K562 (cell line): ENCODE measurements at regions not wholly inside any gene's neighbourhood (a gene's known extent, or its start where the extent isn't known, plus 50 kb on each side); places are given as distances from the start of the nearest gene placed in this dataset.

Source experiments
- ATAC-seq: fragments of 200-7000 bp; cut with Tn5 transposase; 3 replicates; pipeline ENCODE4 v1.9.1; 2020; ENCODE audit warnings: moderate library complexity
- BruUV-seq: library from RNA; stranded (reverse); fragments of 400-500 nt; replicated peaks from 2 replicates; lab custom pipeline; 2021; lab: Mats Ljungman, UMichigan
- CTCF ChIA-PET: fragments of 300-600 bp; formaldehyde crosslinking; extraction: SDS; loops from one replicate; lab custom pipeline; 2021; ENCODE audit warnings: low intra/inter-chr PET ratio; lab: Yijun Ruan, JAX
- POLR2A ChIA-PET: fragments of 300-600, 350-650 bp; sonication (Branson Sonifier 250); formaldehyde crosslinking; extraction: SDS; loops from one replicate; lab custom pipeline; 2021; ENCODE audit warnings: antibody characterized with exemption, inconsistent platforms; lab: Yijun Ruan, JAX
- DNase-seq, 4 experiments: peaks; one replicate each; pipeline versions ENCODE4 v3.0.0 to v3.0.0-alpha.2; 2011 to 2018; ENCODE audit warnings: low spot score in 3 of 4, mixed read lengths in 3 of 4; ENCODE audit errors: extremely low read depth in 1 of 4
- FAIRE-seq: peaks from 2 replicates; lab custom pipeline; 2011; peaks lifted over from hg19 to GRCh38; lab: Jason Lieb, UNC
- H2AFZ ChIP-seq: 2 replicates; pipeline ENCODE4 v1.6.0; 2011; ENCODE audit warnings: low read depth, low read length, control low read depth, inconsistent platforms
- H3K27ac ChIP-seq: fragments of 200-600 bp; 3 replicates; pipeline ENCODE4 v1.8.0; 2011; ENCODE audit warnings: low read depth, mild to moderate bottlenecking, control low read depth, inconsistent platforms, low read length, moderate library complexity, mixed read lengths; ENCODE audit errors: extremely low read depth
- H3K27me3 ChIP-seq, 2 experiments: fragments of 300-600 bp in 1 of 2; 2 replicates in 1 of 2; 3 replicates in 1 of 2; pipeline versions ENCODE4 v1.6.0 to v1.8.0; 2011; ENCODE audit warnings: inconsistent platforms in 2 of 2, low read length in 2 of 2, mild to moderate bottlenecking in 1 of 2, mixed read lengths in 1 of 2, moderate library complexity in 1 of 2; ENCODE audit not compliant: control insufficient read depth in 2 of 2, insufficient read depth in 2 of 2
- H3K36me3 ChIP-seq: fragments of 300-600 bp; 3 replicates; pipeline ENCODE4 v1.8.0; 2011; ENCODE audit warnings: mild to moderate bottlenecking, low read length, inconsistent platforms; ENCODE audit not compliant: control insufficient read depth, insufficient read depth
- H3K4me1 ChIP-seq, 2 experiments: fragments of 200-600 bp in 1 of 2; replicated peaks in 1 of 2; 2 replicates in 1 of 2; 3 replicates in 1 of 2; pipeline versions ENCODE4 v1.5.1 to v1.8.0; 2011; ENCODE audit warnings: inconsistent platforms in 2 of 2, low read length in 2 of 2, mild to moderate bottlenecking in 1 of 2, mixed read lengths in 1 of 2, moderate library complexity in 1 of 2; ENCODE audit not compliant: control insufficient read depth in 2 of 2, insufficient read depth in 2 of 2
- H3K4me2 ChIP-seq: 2 replicates; pipeline ENCODE4 v1.6.1; 2011; ENCODE audit warnings: low read length, control low read depth, inconsistent platforms, mixed read lengths; ENCODE audit not compliant: insufficient read depth
- H3K4me3 ChIP-seq: fragments of 200-600 bp; sonication (generic), shearing (Covaris generic); 2 replicates; pipeline ENCODE4 v1.5.1; 2016; ENCODE audit warnings: control low read depth, inconsistent platforms
- H3K79me2 ChIP-seq: fragments of 200-600 bp; 3 replicates; pipeline ENCODE4 v1.8.0; 2011; ENCODE audit warnings: low read length, inconsistent platforms; ENCODE audit not compliant: control insufficient read depth, insufficient read depth
- H3K9ac ChIP-seq, 2 experiments: 2 replicates each; pipeline versions ENCODE4 v1.6.0 to v1.6.1; 2011; ENCODE audit warnings: low read depth in 2 of 2, low read length in 2 of 2, control low read depth in 1 of 2, inconsistent platforms in 1 of 2, mild to moderate bottlenecking in 1 of 2, mixed read lengths in 1 of 2; ENCODE audit not compliant: insufficient read depth in 1 of 2
- H3K9me1 ChIP-seq: one replicate; pipeline ENCODE4 v1.6.0; 2011; ENCODE audit warnings: inconsistent platforms, mild to moderate bottlenecking, low read length, moderate library complexity; ENCODE audit not compliant: control insufficient read depth, insufficient read depth
- H3K9me3 ChIP-seq: replicated peaks from 2 replicates; pipeline ENCODE4 v1.5.1; 2011; ENCODE audit warnings: low read depth, low read length, inconsistent platforms; ENCODE audit not compliant: control insufficient read depth, insufficient read depth
- H4K20me1 ChIP-seq: replicated peaks from 2 replicates; pipeline ENCODE4 v1.6.1; 2011; ENCODE audit warnings: low read length, inconsistent platforms, mixed read lengths; ENCODE audit not compliant: control insufficient read depth, insufficient read depth
- MEIS2 ChIP-seq: fragments of 450-650 bp; IDR thresholded peaks from 2 replicates; pipeline ENCODE4 v1.6.1; 2014; ENCODE audit warnings: mild to moderate bottlenecking; ENCODE audit not compliant: partially characterized antibody
- NCOA4 ChIP-seq: fragments of 450-650 bp; IDR thresholded peaks from 2 replicates; pipeline ENCODE4 v1.6.1; 2018; ENCODE audit warnings: mild to moderate bottlenecking; ENCODE audit not compliant: partially characterized antibody
- NR1H2 ChIP-seq: sonication (generic); formaldehyde crosslinking; IDR thresholded peaks from 2 replicates; pipeline ENCODE4 v1.4.0; 2020; ENCODE audit warnings: mild to moderate bottlenecking, missing genetic modification reagents
- PHF20 ChIP-seq: fragments of 450-650 bp; IDR thresholded peaks from 2 replicates; pipeline ENCODE4 v1.6.1; 2018; ENCODE audit not compliant: partially characterized antibody
- ZNF217 ChIP-seq: sonication (generic); formaldehyde crosslinking; IDR thresholded peaks from 2 replicates; pipeline ENCODE4 v1.8.0; 2022; ENCODE audit warnings: mild to moderate bottlenecking, missing genetic modification reagents
- ZNF316 ChIP-seq: fragments of 450-650 bp; IDR thresholded peaks from 2 replicates; pipeline ENCODE4 v1.6.1; 2016
- ZNF644 ChIP-seq: fragments of 200-800 bp; sonication (Bioruptor generic); IDR thresholded peaks from 2 replicates; pipeline ENCODE4 v1.6.1; 2016; ENCODE audit warnings: low read depth, missing genetic modification characterization, missing compliant biosample characterization
- ZNF764 ChIP-seq: fragments of 250-450 bp; sonication (Bioruptor Pico); IDR thresholded peaks from 2 replicates; pipeline ENCODE4 v1.4.0; 2020; ENCODE audit warnings: low read depth, mild to moderate bottlenecking, moderate library complexity
- WGBS: fragments of 100-300 bp; shearing (Covaris generic); methylation state at CpG from one replicate; pipeline ENCODE4 v1.1.6; 2016; ENCODE audit warnings: low coverage, mixed read lengths; ENCODE audit not compliant: insufficient coverage; ENCODE audit errors: missing lambda C conversion rate; 5-methylcytosine and 5-hydroxymethylcytosine counted together
- in situ Hi-C: fragments of 300-500 bp; cut with MboI; formaldehyde crosslinking; loops from 4 replicates; pipeline ENCODE4 v1.15.0; 2018; ENCODE audit warnings: inconsistent platforms, mixed read lengths
- intact Hi-C: fragments of 100-400 bp; cut with micrococcal nuclease; formaldehyde crosslinking; loops from 2 replicates; pipeline ENCODE4 v1.14.2; 2022
- TF ChIP-seq, protein P1 (sequence below): sonication (generic); formaldehyde crosslinking; IDR thresholded peaks from 2 replicates; pipeline ENCODE4 v1.8.1; 2023; ENCODE audit warnings: mild to moderate bottlenecking, missing genetic modification reagents, moderate library complexity
- TF ChIP-seq, protein P2 (sequence below): fragments of 150-350 bp; IDR thresholded peaks from 2 replicates; pipeline ENCODE4 v1.6.1; 2014; ENCODE audit warnings: low read depth, mild to moderate bottlenecking, low read length, borderline replicate concordance
- TF ChIP-seq, protein P3 (sequence below): fragments of 250-450 bp; sonication (Bioruptor Pico); IDR thresholded peaks from 2 replicates; pipeline ENCODE4 v1.4.0; 2020; ENCODE audit warnings: mild to moderate bottlenecking, moderate library complexity, borderline replicate concordance

DNA sequence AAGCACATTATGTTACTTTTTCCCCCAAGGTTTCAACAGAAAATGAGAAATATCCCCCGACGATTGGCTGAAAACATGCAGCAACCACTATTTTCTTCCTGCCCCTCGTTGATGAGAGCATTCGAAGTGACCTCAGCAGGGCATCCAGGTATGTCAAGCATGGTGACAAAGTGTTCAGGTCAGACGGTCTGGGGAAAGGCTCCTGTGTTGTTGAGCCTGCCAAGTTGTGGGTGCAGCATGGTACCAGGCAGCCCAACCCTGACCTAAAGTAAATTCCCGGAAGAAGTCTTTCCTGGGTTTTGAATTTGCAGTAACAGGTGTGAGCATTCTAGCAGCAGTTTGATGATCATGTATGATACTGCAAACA is 51.7 kb upstream of the SEC14L1 start:
- no peaks in the 10 kb centered on the region; a peak in 1 of 5 replicates for H3K27me3 ChIP-seq
- no TSS peak for BruUV-seq
- peak in 2 of 4 experiments; percentile 33 to 56 for DNase-seq
- H3K4me2 ChIP-seq, result peak overlapping the region; percentile 100
- H3K9me1 ChIP-seq, result no peaks in the 10 kb centered on the region
- H3K4me3 ChIP-seq, result peak overlapping the region; percentile 83
- H3K27ac ChIP-seq, result peak overlapping the region; percentile 99
- ATAC-seq, result peak; percentile 46
- peaks cover 14 to 18% of the 10 kb centered on the region in 2 experiments; a peak in 4 of 5 replicates for H3K4me1 ChIP-seq
- CTCF ChIA-PET, result interaction anchor here (0.5 to 4.9 kb wide), 2 partner anchors 74 to 158 kb away, joined by 3 to 43 read pairs; no protein-coding TSS in a partner anchor
- H4K20me1 ChIP-seq, result no peaks in the 10 kb centered on the region
- FAIRE-seq, result no peak
- H3K79me2 ChIP-seq, result peaks cover 44% of the 10 kb centered on the region
- POLR2A ChIA-PET, result interaction anchor here (0.8 to 1.8 kb wide), 10 partner anchors 9 to 154 kb away, joined by 3 to 10 read pairs (median 5); no protein-coding TSS in a partner anchor
- in situ Hi-C loops, result loop anchor here (5.0 kb wide), 1 partner anchor 158 kb away; no protein-coding TSS in a partner anchor
- peaks cover 53% of the 10 kb centered on the region for H3K36me3 ChIP-seq
- H3K9ac ChIP-seq, result peak overlapping the region; percentile 97 to 100
- no peaks in the 10 kb centered on the region for H3K9me3 ChIP-seq
- WGBS, result 0% methylated on average over 6 of the region's 6 CpGs
- intact Hi-C loops, result loop anchor here (2.0 to 5.0 kb wide), 4 partner anchors 18 to 77 kb away; partner anchors contain the start of gene SEC14L1
- H2AFZ ChIP-seq, result peak overlapping the region; percentile 95
- no peak for TF ChIP-seq PHF20
- TF ChIP-seq ZNF764 (CRISPR knock-in tag), result no peak
- TF ChIP-seq NR1H2 (CRISPR knock-in tag), result 0 out of 2 replicates have a peak, but pooled peaks have one; percentile 38
- TF ChIP-seq ZNF644 (tag), result no peak
- no peak for TF ChIP-seq NCOA4
- no peak for TF ChIP-seq ZNF316
- TF ChIP-seq, protein P1, sequence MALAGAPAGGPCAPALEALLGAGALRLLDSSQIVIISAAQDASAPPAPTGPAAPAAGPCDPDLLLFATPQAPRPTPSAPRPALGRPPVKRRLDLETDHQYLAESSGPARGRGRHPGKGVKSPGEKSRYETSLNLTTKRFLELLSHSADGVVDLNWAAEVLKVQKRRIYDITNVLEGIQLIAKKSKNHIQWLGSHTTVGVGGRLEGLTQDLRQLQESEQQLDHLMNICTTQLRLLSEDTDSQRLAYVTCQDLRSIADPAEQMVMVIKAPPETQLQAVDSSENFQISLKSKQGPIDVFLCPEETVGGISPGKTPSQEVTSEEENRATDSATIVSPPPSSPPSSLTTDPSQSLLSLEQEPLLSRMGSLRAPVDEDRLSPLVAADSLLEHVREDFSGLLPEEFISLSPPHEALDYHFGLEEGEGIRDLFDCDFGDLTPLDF (CRISPR knock-in tag), result 0 out of 2 replicates have a peak, but pooled peaks have one; percentile 4
- no peak for TF ChIP-seq MEIS2
- TF ChIP-seq ZNF217 (CRISPR knock-in tag), result no peak
- TF ChIP-seq, protein P2, sequence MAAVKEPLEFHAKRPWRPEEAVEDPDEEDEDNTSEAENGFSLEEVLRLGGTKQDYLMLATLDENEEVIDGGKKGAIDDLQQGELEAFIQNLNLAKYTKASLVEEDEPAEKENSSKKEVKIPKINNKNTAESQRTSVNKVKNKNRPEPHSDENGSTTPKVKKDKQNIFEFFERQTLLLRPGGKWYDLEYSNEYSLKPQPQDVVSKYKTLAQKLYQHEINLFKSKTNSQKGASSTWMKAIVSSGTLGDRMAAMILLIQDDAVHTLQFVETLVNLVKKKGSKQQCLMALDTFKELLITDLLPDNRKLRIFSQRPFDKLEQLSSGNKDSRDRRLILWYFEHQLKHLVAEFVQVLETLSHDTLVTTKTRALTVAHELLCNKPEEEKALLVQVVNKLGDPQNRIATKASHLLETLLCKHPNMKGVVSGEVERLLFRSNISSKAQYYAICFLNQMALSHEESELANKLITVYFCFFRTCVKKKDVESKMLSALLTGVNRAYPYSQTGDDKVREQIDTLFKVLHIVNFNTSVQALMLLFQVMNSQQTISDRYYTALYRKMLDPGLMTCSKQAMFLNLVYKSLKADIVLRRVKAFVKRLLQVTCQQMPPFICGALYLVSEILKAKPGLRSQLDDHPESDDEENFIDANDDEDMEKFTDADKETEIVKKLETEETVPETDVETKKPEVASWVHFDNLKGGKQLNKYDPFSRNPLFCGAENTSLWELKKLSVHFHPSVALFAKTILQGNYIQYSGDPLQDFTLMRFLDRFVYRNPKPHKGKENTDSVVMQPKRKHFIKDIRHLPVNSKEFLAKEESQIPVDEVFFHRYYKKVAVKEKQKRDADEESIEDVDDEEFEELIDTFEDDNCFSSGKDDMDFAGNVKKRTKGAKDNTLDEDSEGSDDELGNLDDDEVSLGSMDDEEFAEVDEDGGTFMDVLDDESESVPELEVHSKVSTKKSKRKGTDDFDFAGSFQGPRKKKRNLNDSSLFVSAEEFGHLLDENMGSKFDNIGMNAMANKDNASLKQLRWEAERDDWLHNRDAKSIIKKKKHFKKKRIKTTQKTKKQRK, result no peak
- TF ChIP-seq, protein P3, sequence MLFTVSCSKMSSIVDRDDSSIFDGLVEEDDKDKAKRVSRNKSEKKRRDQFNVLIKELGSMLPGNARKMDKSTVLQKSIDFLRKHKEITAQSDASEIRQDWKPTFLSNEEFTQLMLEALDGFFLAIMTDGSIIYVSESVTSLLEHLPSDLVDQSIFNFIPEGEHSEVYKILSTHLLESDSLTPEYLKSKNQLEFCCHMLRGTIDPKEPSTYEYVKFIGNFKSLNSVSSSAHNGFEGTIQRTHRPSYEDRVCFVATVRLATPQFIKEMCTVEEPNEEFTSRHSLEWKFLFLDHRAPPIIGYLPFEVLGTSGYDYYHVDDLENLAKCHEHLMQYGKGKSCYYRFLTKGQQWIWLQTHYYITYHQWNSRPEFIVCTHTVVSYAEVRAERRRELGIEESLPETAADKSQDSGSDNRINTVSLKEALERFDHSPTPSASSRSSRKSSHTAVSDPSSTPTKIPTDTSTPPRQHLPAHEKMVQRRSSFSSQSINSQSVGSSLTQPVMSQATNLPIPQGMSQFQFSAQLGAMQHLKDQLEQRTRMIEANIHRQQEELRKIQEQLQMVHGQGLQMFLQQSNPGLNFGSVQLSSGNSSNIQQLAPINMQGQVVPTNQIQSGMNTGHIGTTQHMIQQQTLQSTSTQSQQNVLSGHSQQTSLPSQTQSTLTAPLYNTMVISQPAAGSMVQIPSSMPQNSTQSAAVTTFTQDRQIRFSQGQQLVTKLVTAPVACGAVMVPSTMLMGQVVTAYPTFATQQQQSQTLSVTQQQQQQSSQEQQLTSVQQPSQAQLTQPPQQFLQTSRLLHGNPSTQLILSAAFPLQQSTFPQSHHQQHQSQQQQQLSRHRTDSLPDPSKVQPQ (CRISPR knock-in tag), result no peak
